IMR-90 (cell line): ENCODE measurements at regions not wholly inside any gene's neighbourhood (a gene's known extent, or its start where the extent isn't known, plus 50 kb on each side); places are given as distances from the start of the nearest gene placed in this dataset.

Source experiments
- ATAC-seq: fragments of 200-7000 bp; cut with Tn5 transposase; 2 replicates; pipeline ENCODE4 v1.9.1; 2020; ENCODE audit warnings: low read depth, mild to moderate bottlenecking, moderate library complexity
- BruUV-seq: library from RNA; stranded (reverse); fragments of 400-500 nt; replicated peaks from 2 replicates; lab custom pipeline; 2021; lab: Mats Ljungman, UMichigan
- CTCF ChIA-PET: fragments of 300-600 bp; formaldehyde crosslinking; extraction: SDS; loops from one replicate; lab custom pipeline; 2021; ENCODE audit warnings: antibody characterized with exemption; lab: Yijun Ruan, JAX
- POLR2A ChIA-PET: fragments of 300-600 bp; sonication (Branson Sonifier 250); formaldehyde crosslinking; loops from one replicate; lab custom pipeline; 2022; ENCODE audit warnings: antibody characterized with exemption; ENCODE audit not compliant: unreplicated experiment; lab: Charles Lee
- DNase-seq: peaks from one replicate; pipeline ENCODE4 v3.0.0; 2013
- H2AFZ ChIP-seq: replicated peaks from 2 replicates; pipeline ENCODE3; 2013; ENCODE audit warnings: low read length, mild to moderate bottlenecking; ENCODE audit not compliant: poor library complexity
- H2AK5ac ChIP-seq: 2 replicates; pipeline ENCODE4 v1.6.1; 2013; ENCODE audit warnings: low read depth, low read length, inconsistent platforms
- H2AK9ac ChIP-seq: replicated peaks from 2 replicates; pipeline ENCODE3; 2013; ENCODE audit warnings: mild to moderate bottlenecking, low read depth, low read length, moderate library complexity; ENCODE audit not compliant: poor library complexity
- H2BK120ac ChIP-seq: 2 replicates; pipeline ENCODE4 v1.6.1; 2013; ENCODE audit warnings: low read depth, low read length, inconsistent platforms
- H2BK15ac ChIP-seq: 3 replicates; pipeline ENCODE4 v1.6.1; 2013; ENCODE audit warnings: low read depth, low read length, inconsistent platforms
- H2BK20ac ChIP-seq: 2 replicates; pipeline ENCODE4 v1.6.1; 2013; ENCODE audit warnings: low read depth, mild to moderate bottlenecking, inconsistent platforms, low read length, moderate library complexity
- H2BK5ac ChIP-seq: 2 replicates; pipeline ENCODE4 v1.6.1; 2013; ENCODE audit warnings: mild to moderate bottlenecking, low read depth, low read length, inconsistent platforms; ENCODE audit not compliant: poor library complexity, severe bottlenecking
- H3K14ac ChIP-seq: replicated peaks from 2 replicates; pipeline ENCODE4 v1.6.1; 2013; ENCODE audit warnings: low read depth, low read length, inconsistent platforms
- H3K18ac ChIP-seq: 2 replicates; pipeline ENCODE4 v1.6.1; 2013; ENCODE audit warnings: low read depth, low read length, control low read depth
- H3K23ac ChIP-seq: 2 replicates; pipeline ENCODE4 v1.6.1; 2013; ENCODE audit warnings: low read depth, low read length, inconsistent platforms
- H3K27ac ChIP-seq: 2 replicates; pipeline ENCODE4 v1.5.1; 2013; ENCODE audit warnings: mild to moderate bottlenecking, control low read depth, low read length; ENCODE audit not compliant: insufficient read depth
- H3K27me3 ChIP-seq: 2 replicates; pipeline ENCODE4 v1.6.1; 2013; ENCODE audit warnings: low read length; ENCODE audit not compliant: control insufficient read depth, insufficient read depth
- H3K36me3 ChIP-seq: 2 replicates; pipeline ENCODE4 v1.6.1; 2013; ENCODE audit warnings: low read length, mixed read lengths; ENCODE audit not compliant: control insufficient read depth, insufficient read depth
- H3K4ac ChIP-seq: 2 replicates; pipeline ENCODE4 v1.6.1; 2013; ENCODE audit warnings: low read depth, low read length, inconsistent platforms
- H3K4me1 ChIP-seq: 2 replicates; pipeline ENCODE4 v1.6.1; 2013; ENCODE audit warnings: low read length, mixed read lengths; ENCODE audit not compliant: control insufficient read depth, insufficient read depth
- H3K4me2 ChIP-seq: 2 replicates; pipeline ENCODE4 v1.6.1; 2013; ENCODE audit warnings: low read depth, mild to moderate bottlenecking, control low read depth, low read length, moderate library complexity
- H3K4me3 ChIP-seq: 2 replicates; pipeline ENCODE4 v1.5.1; 2013; ENCODE audit warnings: low read depth, mild to moderate bottlenecking, control low read depth, low read length, moderate library complexity; ENCODE audit not compliant: insufficient read depth
- H3K56ac ChIP-seq: 2 replicates; pipeline ENCODE4 v1.6.1; 2013; ENCODE audit warnings: low read length, inconsistent platforms; ENCODE audit not compliant: insufficient read depth; ENCODE audit errors: extremely low read depth
- H3K79me1 ChIP-seq, 2 experiments: 2 replicates each; pipeline ENCODE4 v1.6.1; 2013; ENCODE audit warnings: low read length in 2 of 2, inconsistent platforms in 1 of 2, low read depth in 1 of 2
- H3K9ac ChIP-seq: 2 replicates; pipeline ENCODE4 v1.6.1; 2013; ENCODE audit warnings: low read depth, low read length, control low read depth
- H3K9me1 ChIP-seq: 2 replicates; pipeline ENCODE4 v1.6.1; 2013; ENCODE audit warnings: low read length, inconsistent platforms; ENCODE audit not compliant: insufficient read depth
- H3K9me3 ChIP-seq: 2 replicates; pipeline ENCODE4 v1.6.1; 2013; ENCODE audit warnings: low read length; ENCODE audit not compliant: control insufficient read depth, insufficient read depth
- H4K20me1 ChIP-seq: 2 replicates; pipeline ENCODE4 v1.6.1; 2013; ENCODE audit warnings: low read length, inconsistent platforms; ENCODE audit not compliant: insufficient read depth
- H4K5ac ChIP-seq: 2 replicates; pipeline ENCODE4 v1.6.1; 2013; ENCODE audit warnings: mild to moderate bottlenecking, low read depth, low read length, control low read depth
- H4K8ac ChIP-seq, 2 experiments: 2 replicates each; pipeline ENCODE4 v1.6.1; 2013; ENCODE audit warnings: low read depth in 2 of 2, low read length in 2 of 2, control low read depth in 1 of 2, inconsistent platforms in 1 of 2
- H4K91ac ChIP-seq: 2 replicates; pipeline ENCODE4 v1.6.1; 2013; ENCODE audit warnings: low read depth, low read length, inconsistent platforms; ENCODE audit not compliant: insufficient read depth
- BHLHE40 ChIP-seq: fragments of 150-350 bp; IDR thresholded peaks from 2 replicates; pipeline ENCODE4 v1.6.1; 2016; ENCODE audit warnings: mild to moderate bottlenecking, low read depth, low read length
- CHD1 ChIP-seq: IDR thresholded peaks from 2 replicates; pipeline ENCODE4 v1.6.1; 2012; ENCODE audit warnings: low read depth, low read length, improper control_type of control experiment
- CTCF ChIP-seq: conservative IDR thresholded peaks from 2 replicates; pipeline ENCODE4 v1.5.1; 2012; ENCODE audit warnings: mild to moderate bottlenecking, low read depth, low read length, improper control_type of control experiment
- ELK1 ChIP-seq: fragments of 150-350 bp; IDR thresholded peaks from 2 replicates; pipeline ENCODE4 v1.6.1; 2016; ENCODE audit warnings: low read depth, mild to moderate bottlenecking, low read length, moderate library complexity, borderline replicate concordance
- FOS ChIP-seq: fragments of 150-350 bp; IDR thresholded peaks from 2 replicates; pipeline ENCODE4 v1.6.1; 2016; ENCODE audit warnings: low read depth, low read length
- MXI1 ChIP-seq: IDR thresholded peaks from 2 replicates; pipeline ENCODE4 v1.6.1; 2012; ENCODE audit warnings: low read depth, mild to moderate bottlenecking, low read length, moderate library complexity, borderline replicate concordance
- NFE2L2 ChIP-seq: fragments of 150-350 bp; IDR thresholded peaks from 2 replicates; pipeline ENCODE4 v1.6.1; 2016; ENCODE audit warnings: low read depth, mild to moderate bottlenecking, low read length
- RFX5 ChIP-seq: IDR thresholded peaks from 2 replicates; pipeline ENCODE4 v1.8.0; 2012; ENCODE audit warnings: low read depth, mild to moderate bottlenecking, low read length, moderate library complexity
- whole genome bisulfite sequencing, 2 experiments: methylation state at CpG; one replicate each; pipeline versions ENCODE4 v1.1.5 to v1.1.7; 2013; ENCODE audit warnings: missing lambda C conversion rate in 2 of 2; ENCODE audit not compliant: insufficient read length in 1 of 2; ENCODE audit errors: extremely low coverage in 2 of 2; 5-methylcytosine and 5-hydroxymethylcytosine counted together
- dilution Hi-C: fragments of 300-500 bp; cut with HindIII; formaldehyde crosslinking; loops from one replicate; pipeline ENCODE4 v1.14.3; 2018; ENCODE audit warnings: low sequenced_read_pairs; ENCODE audit not compliant: unreplicated experiment
- in situ Hi-C: fragments of 300-500 bp; cut with MboI; formaldehyde crosslinking; loops from 3 replicates; pipeline ENCODE4 v1.14.3; 2019; ENCODE audit warnings: low sequenced_read_pairs, inconsistent platforms, mixed read lengths
- intact Hi-C: fragments of 100-400 bp; cut with micrococcal nuclease; formaldehyde crosslinking; loops from 2 replicates; pipeline ENCODE4 v1.10.0; 2022

DNA sequence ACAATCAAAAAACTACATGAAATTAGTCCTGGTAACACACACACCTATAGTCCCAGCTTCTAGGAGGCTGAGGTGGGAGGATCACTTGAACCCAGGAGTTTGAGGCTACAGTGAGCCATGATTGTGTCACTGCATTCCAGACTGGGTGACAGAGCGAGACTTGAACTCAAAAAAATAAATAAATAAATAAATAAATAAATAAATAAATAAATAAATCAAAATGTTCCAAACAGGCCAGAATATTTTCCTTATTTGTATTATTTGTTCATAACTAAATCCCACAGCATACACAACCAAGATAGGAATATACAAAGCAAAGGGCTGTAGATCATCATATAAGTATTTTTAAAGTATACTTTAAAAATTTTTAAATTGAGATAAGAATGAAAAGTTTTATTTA is 537.2 kb upstream of the CDH8 start:
- intact Hi-C loops, result loop anchor here (5.0 kb wide), 1 partner anchor 809 kb away; no protein-coding TSS in a partner anchor
- BruUV-seq, result no TSS peak
- TF ChIP-seq FOS, result no peak
- TF ChIP-seq ELK1, result no peak
- no peak for TF ChIP-seq CHD1
- no peak for TF ChIP-seq RFX5
- no peak for TF ChIP-seq NFE2L2
- no peak for TF ChIP-seq BHLHE40
- no peak for TF ChIP-seq MXI1
- no peak for TF ChIP-seq CTCF

More for the DNA sequence above, 537.2 kb upstream of the CDH8 start:
- no peak overlapping the region for H3K27ac ChIP-seq
- H4K20me1 ChIP-seq, result no peaks in the 10 kb centered on the region
- H2AFZ ChIP-seq, result no peak overlapping the region
- H3K9me3 ChIP-seq, result peaks cover 13% of the 10 kb centered on the region
- H3K23ac ChIP-seq, result no peak overlapping the region
- H4K91ac ChIP-seq, result no peak overlapping the region
- H2BK5ac ChIP-seq, result no peak overlapping the region
- no peaks in the 10 kb centered on the region for H3K27me3 ChIP-seq
- ATAC-seq (no peak), DNase-seq (no peak)
- H3K36me3 ChIP-seq, result no peaks in the 10 kb centered on the region
- no peak overlapping the region for H3K56ac ChIP-seq
- in situ Hi-C loops, result no loop called here
- no peak overlapping the region for H4K5ac ChIP-seq
- H4K8ac ChIP-seq, result no peak overlapping the region
- no CpG with 5 or more reads among the region's 1 CpG for WGBS, 2 experiments
- no peak overlapping the region for H2BK15ac ChIP-seq
- H3K9ac ChIP-seq, result no peak overlapping the region
- no peak overlapping the region for H3K18ac ChIP-seq
- no peak overlapping the region for H3K4me3 ChIP-seq
- dilution Hi-C loops, result no loop called here
- no peak overlapping the region for H2BK120ac ChIP-seq
- no peak overlapping the region for H2AK5ac ChIP-seq
- ChIA-PET CTCF (no interaction called here), POLR2A (no interaction called here)
- no peaks in the 10 kb centered on the region for H3K79me1 ChIP-seq
- no peak overlapping the region for H2BK20ac ChIP-seq
- H3K14ac ChIP-seq, result no peak overlapping the region
- H3K4me2 ChIP-seq, result no peak overlapping the region
- no peaks in the 10 kb centered on the region for H3K9me1 ChIP-seq
- no peaks in the 10 kb centered on the region for H3K4me1 ChIP-seq
- no peak overlapping the region for H2AK9ac ChIP-seq
- no peak overlapping the region for H3K4ac ChIP-seq
